RWPE2 (cell line): ENCODE measurements at regions not wholly inside any gene's neighbourhood (a gene's known extent, or its start where the extent isn't known, plus 50 kb on each side); places are given as distances from the start of the nearest gene placed in this dataset.
"Not testable (repeated sequence)": the region's sequence is repeated elsewhere in the genome, so short reads cannot be mapped to it uniquely, and the experiment has no call there.

Source experiments
- ATAC-seq: fragments of 200-7000 bp; cut with Tn5 transposase; 3 replicates; pipeline ENCODE4 v1.9.1; 2021; ENCODE audit warnings: low read depth
- DNase-seq: peaks from one replicate; pipeline ENCODE4 v3.0.0-alpha.2; 2020; ENCODE audit warnings: low spot score
- H3K27ac ChIP-seq: fragments of 450-650 bp; 2 replicates; pipeline ENCODE4 v1.5.1; 2017; ENCODE audit warnings: mild to moderate bottlenecking; ENCODE audit not compliant: poor library complexity, severe bottlenecking
- H3K27me3 ChIP-seq: fragments of 250-450 bp; sonication (Bioruptor Pico); 2 replicates; pipeline ENCODE4 v1.5.1; 2021; ENCODE audit warnings: mild to moderate bottlenecking, moderate library complexity; ENCODE audit not compliant: insufficient read depth, poor library complexity, severe bottlenecking
- H3K36me3 ChIP-seq: fragments of 250-450 bp; sonication (Bioruptor Pico); 2 replicates; pipeline ENCODE4 v1.5.1; 2020; ENCODE audit warnings: low read depth, mild to moderate bottlenecking, moderate library complexity
- H3K4me1 ChIP-seq: fragments of 250-450 bp; sonication (Bioruptor Pico); 2 replicates; pipeline ENCODE4 v1.5.1; 2021; ENCODE audit warnings: mild to moderate bottlenecking, moderate library complexity; ENCODE audit not compliant: insufficient read depth, poor library complexity, severe bottlenecking
- H3K4me3 ChIP-seq: fragments of 250-450 bp; sonication (Bioruptor Pico); 2 replicates; pipeline ENCODE4 v1.5.1; 2021; ENCODE audit warnings: mild to moderate bottlenecking, moderate library complexity; ENCODE audit not compliant: severe bottlenecking
- H3K9me3 ChIP-seq: fragments of 250-450 bp; sonication (Bioruptor Pico); 2 replicates; pipeline ENCODE4 v1.5.1; 2021; ENCODE audit warnings: mild to moderate bottlenecking, moderate library complexity; ENCODE audit not compliant: severe bottlenecking
- CTCF ChIP-seq: fragments of 450-650 bp; IDR thresholded peaks from one replicate; pipeline ENCODE4 v1.5.1; 2017; ENCODE audit warnings: mild to moderate bottlenecking, moderate library complexity; ENCODE audit not compliant: poor library complexity, severe bottlenecking

- TF ChIP-seq CTCF: no peak
- Histone ChIP-seq H3K9me3 (no peaks in the 10 kb centered on the region), H3K4me3 (no peak overlapping the region), H3K27me3 (no peaks in the 10 kb centered on the region), H3K27ac (no peak overlapping the region), H3K36me3 (no peaks in the 10 kb centered on the region), H3K4me1 (no peaks in the 10 kb centered on the region)
- no peak for DNase-seq
- no peak for ATAC-seq
These were observed 229.1 kb upstream of the COX10 start for GRCh38 chr17:13840254-13840653.

- no peaks in the 10 kb centered on the region for H3K9me3 ChIP-seq
- no peaks in the 10 kb centered on the region for H3K27me3 ChIP-seq
- no peaks in the 10 kb centered on the region for H3K36me3 ChIP-seq
- no peak overlapping the region for H3K4me3 ChIP-seq
- ATAC-seq (no peak), DNase-seq (no peak)
- no peak for TF ChIP-seq CTCF
- no peaks in the 10 kb centered on the region for H3K4me1 ChIP-seq
- H3K27ac ChIP-seq: no peak overlapping the region
These were observed 225.3 kb upstream of the COX10 start for GRCh38 chr17:13843862-13844635.

- Histone ChIP-seq H3K4me1 (no peaks in the 10 kb centered on the region), H3K9me3 (no peaks in the 10 kb centered on the region), H3K27ac (no peak overlapping the region), H3K4me3 (no peak overlapping the region), H3K36me3 (no peaks in the 10 kb centered on the region), H3K27me3 (no peaks in the 10 kb centered on the region)
- no peak for TF ChIP-seq CTCF
- ATAC-seq (no peak), DNase-seq (no peak)
These were observed 217.4 kb upstream of the COX10 start for GRCh38 chr17:13851889-13852288.

- not testable (repeated sequence) for H3K4me3 ChIP-seq, H3K9me3 ChIP-seq, H3K4me1 ChIP-seq, ATAC-seq, H3K27ac ChIP-seq, DNase-seq, H3K27me3 ChIP-seq, H3K36me3 ChIP-seq
These were observed 213.6 kb upstream of the COX10 start for GRCh38 chr17:13855730-13856129.

- no peak overlapping the region for H3K4me3 ChIP-seq
These were observed 207.0 kb upstream of the COX10 start for GRCh38 chr17:13862346-13862745.

More at GRCh38 chr17:13862346-13862745, 207.0 kb upstream of the COX10 start:
- H3K9me3 ChIP-seq: no peaks in the 10 kb centered on the region
- DNase-seq: no peak
- ATAC-seq: no peak
- H3K27ac ChIP-seq: no peak overlapping the region
- no peaks in the 10 kb centered on the region for H3K36me3 ChIP-seq
- no peaks in the 10 kb centered on the region for H3K4me1 ChIP-seq
- H3K27me3 ChIP-seq: no peaks in the 10 kb centered on the region
- no peak for TF ChIP-seq CTCF
